Activated T-helper 1 cell treated with anti-CD3 and anti-CD28 coated beads, Interleukin-12 subunit alpha, Interleukin-12 subunit beta, Interleukin-2, Interleukin-4 antibody, amounts not matched to agents 30 ng/mL and 10 ng/mL and 1 ng/mL, durations not matched to agents 14 hours and 24 hours and 36 hours (primary cell): ENCODE measurements at regions not wholly inside any gene's neighbourhood (a gene's known extent, or its start where the extent isn't known, plus 50 kb on each side); places are given as distances from the start of the nearest gene placed in this dataset.

Experiments used
- DNase-seq: peaks from one replicate; pipeline ENCODE4 v3.0.0; 2021; ENCODE audit warnings: low spot score
- H3K27ac Mint-ChIP-seq: one replicate; pipeline ENCODE4 v1.8.0; 2021; ENCODE audit warnings: mild to moderate bottlenecking, mixed read lengths
- H3K27me3 Mint-ChIP-seq: one replicate; pipeline ENCODE4 v1.8.0; 2022; ENCODE audit warnings: mild to moderate bottlenecking, moderate library complexity, mixed read lengths; ENCODE audit not compliant: insufficient read depth
- H3K36me3 Mint-ChIP-seq: one replicate; pipeline ENCODE4 v1.8.0; 2021; ENCODE audit warnings: low read depth, mixed read lengths
- H3K4me1 Mint-ChIP-seq: one replicate; pipeline ENCODE4 v1.8.0; 2021; ENCODE audit warnings: low read depth, mixed read lengths
- H3K4me3 Mint-ChIP-seq: one replicate; pipeline ENCODE4 v1.8.0; 2021; ENCODE audit warnings: mild to moderate bottlenecking, moderate library complexity, mixed read lengths
- H3K9me3 Mint-ChIP-seq: one replicate; pipeline ENCODE4 v1.8.0; 2021; ENCODE audit warnings: mixed read lengths
- intact Hi-C: fragments of 100-400 bp; cut with micrococcal nuclease; formaldehyde crosslinking; loops from one replicate; pipeline ENCODE4 v1.15.1; 2024

DNA sequence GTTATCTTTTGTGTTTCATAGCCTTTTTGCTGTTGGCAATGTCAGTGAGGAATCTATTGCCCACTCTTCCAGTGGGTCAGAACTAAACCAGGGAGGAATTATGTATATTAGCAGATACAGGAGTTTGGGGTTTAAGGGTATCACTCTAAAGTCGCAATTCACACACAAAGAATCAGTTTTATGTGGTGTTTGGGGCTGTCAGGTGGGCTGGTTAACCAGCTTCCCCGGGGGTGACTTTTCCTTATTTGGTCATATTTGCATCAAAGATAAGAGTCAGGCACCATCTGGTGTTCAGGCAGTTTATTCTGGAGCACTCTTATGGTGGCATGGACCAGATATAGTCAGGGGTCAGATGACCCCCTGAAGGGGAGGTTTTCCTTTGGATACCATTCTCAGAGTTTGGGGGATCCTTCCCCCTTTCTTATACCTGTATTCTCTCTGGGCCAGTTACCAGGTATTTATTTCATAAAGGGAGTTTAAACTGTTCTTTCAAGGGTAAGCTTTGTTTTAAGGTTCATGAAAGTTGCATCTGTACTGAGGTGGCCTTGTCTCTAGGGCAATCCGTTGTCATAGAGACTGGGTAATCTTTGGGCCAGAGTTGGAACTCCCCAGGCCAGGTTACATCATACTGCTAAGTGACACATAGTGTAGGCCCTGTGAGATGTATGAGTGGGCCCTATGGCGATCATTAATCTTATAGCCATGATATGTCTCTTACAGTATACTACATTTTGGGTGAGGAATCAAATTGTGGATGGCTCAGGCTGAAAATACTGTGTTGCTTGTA is 148.2 kb downstream of the RWDD3 start:
- H3K4me1 Mint-ChIP-seq: no peaks in the 10 kb centered on the region
- intact Hi-C loops: no loop called here
- no peaks in the 10 kb centered on the region for H3K36me3 Mint-ChIP-seq
- H3K9me3 Mint-ChIP-seq: no peaks in the 10 kb centered on the region
- no peaks in the 10 kb centered on the region for H3K27me3 Mint-ChIP-seq
- H3K4me3 Mint-ChIP-seq: no peak overlapping the region
- H3K27ac Mint-ChIP-seq: no peak overlapping the region
- no peak for DNase-seq

DNA sequence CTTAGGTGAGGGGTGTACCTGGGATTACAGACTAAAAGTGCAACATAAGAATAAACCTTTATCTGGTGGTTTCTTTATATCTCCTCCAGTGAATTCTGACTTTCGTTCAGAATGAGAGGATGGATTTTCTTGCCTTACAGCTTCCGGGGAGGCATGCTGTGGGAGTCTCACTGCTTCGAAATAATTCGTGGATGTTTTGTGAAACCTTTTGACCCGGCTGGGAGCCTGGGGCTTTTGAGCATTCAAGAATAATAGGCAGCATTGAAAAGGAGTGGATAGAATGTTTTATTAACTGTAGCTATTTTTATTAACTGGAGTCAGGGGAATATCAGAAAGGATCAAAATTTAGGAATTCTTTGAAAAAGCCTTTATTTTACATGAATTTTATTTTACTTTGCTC is 149.1 kb downstream of the RWDD3 start:
- Mint-ChIP-seq H3K27ac (no peak overlapping the region), H3K4me1 (no peaks in the 10 kb centered on the region), H3K4me3 (no peak overlapping the region), H3K36me3 (no peaks in the 10 kb centered on the region), H3K27me3 (no peaks in the 10 kb centered on the region), H3K9me3 (no peaks in the 10 kb centered on the region)
- DNase-seq: no peak
- intact Hi-C loops: no loop called here

DNA sequence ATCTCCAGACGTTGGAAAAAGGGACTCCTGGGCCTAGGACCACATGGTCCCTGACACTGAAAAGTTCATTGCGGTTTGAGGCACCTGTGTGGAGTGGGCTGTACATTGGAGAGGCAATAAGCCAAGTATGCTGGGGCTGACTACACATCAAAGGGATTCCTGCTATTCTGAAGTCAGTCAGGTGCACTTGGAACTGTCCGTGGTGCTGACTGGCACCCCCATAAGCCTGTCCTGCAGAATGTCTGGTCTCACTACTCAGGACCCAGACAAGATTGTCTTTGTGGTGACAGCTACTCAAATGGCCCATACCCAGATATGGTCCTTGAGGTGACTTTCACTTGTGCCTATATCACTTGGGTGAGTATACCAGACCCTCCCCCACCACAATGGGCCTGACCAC is 150.6 kb downstream of the RWDD3 start:
- no peaks in the 10 kb centered on the region for H3K4me1 Mint-ChIP-seq
- no peaks in the 10 kb centered on the region for H3K36me3 Mint-ChIP-seq
- H3K27me3 Mint-ChIP-seq: no peaks in the 10 kb centered on the region
- H3K9me3 Mint-ChIP-seq: no peaks in the 10 kb centered on the region
- no peak overlapping the region for H3K4me3 Mint-ChIP-seq
- DNase-seq: no peak
- intact Hi-C loops: no loop called here
- no peak overlapping the region for H3K27ac Mint-ChIP-seq

DNA sequence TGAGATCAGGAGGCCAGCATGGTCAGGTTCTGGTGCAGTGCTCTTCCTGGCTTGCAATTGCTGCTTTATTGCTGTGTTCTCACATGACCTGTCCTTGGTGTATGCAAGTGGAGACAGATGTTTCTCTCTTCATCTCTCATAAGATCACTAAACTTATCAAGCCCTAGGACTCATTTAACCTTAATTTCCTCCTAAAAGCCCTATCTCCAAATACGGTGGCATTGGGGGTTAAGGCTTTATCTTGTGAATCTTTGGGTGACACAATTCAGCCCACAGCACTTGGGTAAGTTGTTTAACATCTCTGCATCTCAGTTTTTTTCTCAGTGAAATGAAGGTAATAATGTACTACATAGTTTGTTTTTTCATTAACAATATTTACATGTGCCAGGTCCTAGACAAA is 152.4 kb downstream of the RWDD3 start:
- no peaks in the 10 kb centered on the region for H3K9me3 Mint-ChIP-seq
- DNase-seq: no peak
- no peak overlapping the region for H3K4me3 Mint-ChIP-seq
- H3K36me3 Mint-ChIP-seq: no peaks in the 10 kb centered on the region
- H3K27ac Mint-ChIP-seq: no peak overlapping the region
- intact Hi-C loops: no loop called here
- no peaks in the 10 kb centered on the region for H3K4me1 Mint-ChIP-seq
- H3K27me3 Mint-ChIP-seq: no peaks in the 10 kb centered on the region

DNA sequence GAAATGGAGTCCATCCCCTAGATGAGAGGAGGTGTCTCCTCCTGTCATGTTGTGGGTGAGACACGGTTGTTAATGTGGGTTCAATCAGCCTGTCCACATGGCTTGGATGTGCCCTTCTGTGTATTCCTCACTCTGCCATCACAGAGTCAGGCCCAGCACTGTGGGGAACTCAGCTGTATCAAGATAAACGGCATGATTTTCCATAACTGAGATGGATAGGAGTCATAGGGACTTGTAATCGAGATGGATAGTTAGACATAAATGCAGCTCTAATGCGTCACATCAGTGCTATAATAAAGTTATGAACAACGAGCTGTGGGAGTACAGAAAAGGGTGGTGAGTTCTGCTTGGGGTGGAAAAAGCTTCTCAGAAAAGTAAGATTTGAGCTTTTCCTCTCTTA is 152.9 kb downstream of the RWDD3 start:
- no peaks in the 10 kb centered on the region for H3K4me1 Mint-ChIP-seq
- H3K27ac Mint-ChIP-seq: no peak overlapping the region
- no peak for DNase-seq
- H3K4me3 Mint-ChIP-seq: no peak overlapping the region
- intact Hi-C loops: no loop called here
- H3K36me3 Mint-ChIP-seq: no peaks in the 10 kb centered on the region
- no peaks in the 10 kb centered on the region for H3K27me3 Mint-ChIP-seq
- no peaks in the 10 kb centered on the region for H3K9me3 Mint-ChIP-seq

DNA sequence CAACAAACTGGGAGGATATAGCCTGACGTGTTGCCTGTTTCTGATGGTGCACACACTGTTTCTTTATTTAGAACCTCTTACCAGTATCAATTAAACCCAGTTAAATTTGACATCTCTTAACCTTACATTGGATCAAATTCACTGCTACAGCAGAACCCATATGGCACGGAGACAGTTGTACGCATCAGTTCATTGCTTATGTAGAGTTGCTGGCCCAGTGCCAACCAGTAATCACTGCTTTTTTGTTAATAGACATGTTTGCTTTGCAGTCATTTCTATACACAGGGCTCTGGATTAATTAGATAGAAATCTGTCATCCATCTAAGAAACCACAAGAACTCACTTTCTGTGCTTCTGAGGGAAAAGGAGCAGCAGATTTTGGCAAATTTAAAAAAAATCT is 154.0 kb downstream of the RWDD3 start:
- H3K4me1 Mint-ChIP-seq: no peaks in the 10 kb centered on the region
- H3K27ac Mint-ChIP-seq: no peak overlapping the region
- no peaks in the 10 kb centered on the region for H3K36me3 Mint-ChIP-seq
- no peaks in the 10 kb centered on the region for H3K27me3 Mint-ChIP-seq
- no peak overlapping the region for H3K4me3 Mint-ChIP-seq
- H3K9me3 Mint-ChIP-seq: no peaks in the 10 kb centered on the region
- intact Hi-C loops: no loop called here
- DNase-seq: no peak

DNA sequence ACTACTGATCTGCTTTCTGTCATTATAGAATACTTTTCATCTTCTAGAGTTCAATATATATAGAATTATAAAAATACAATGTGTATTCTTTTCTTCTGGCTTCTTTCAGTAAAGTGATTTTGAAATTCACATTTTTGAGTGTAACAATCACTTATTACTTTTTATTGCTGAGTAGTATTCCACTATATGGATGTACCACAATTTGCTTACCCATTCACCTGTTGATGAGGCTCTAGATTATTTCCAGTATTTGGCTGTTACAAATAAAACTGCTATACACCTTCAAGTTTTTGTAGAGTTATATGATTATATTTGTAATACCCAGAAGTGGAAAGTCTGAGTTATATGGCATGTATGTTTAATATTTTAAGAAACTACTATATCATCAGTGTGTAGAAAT is 159.4 kb downstream of the RWDD3 start:
- DNase-seq: no peak
- intact Hi-C loops: no loop called here
- Mint-ChIP-seq H3K4me1 (no peaks in the 10 kb centered on the region), H3K36me3 (no peaks in the 10 kb centered on the region), H3K9me3 (no peaks in the 10 kb centered on the region), H3K4me3 (no peak overlapping the region), H3K27me3 (peaks cover 2% of the 10 kb centered on the region), H3K27ac (no peak overlapping the region)

DNA sequence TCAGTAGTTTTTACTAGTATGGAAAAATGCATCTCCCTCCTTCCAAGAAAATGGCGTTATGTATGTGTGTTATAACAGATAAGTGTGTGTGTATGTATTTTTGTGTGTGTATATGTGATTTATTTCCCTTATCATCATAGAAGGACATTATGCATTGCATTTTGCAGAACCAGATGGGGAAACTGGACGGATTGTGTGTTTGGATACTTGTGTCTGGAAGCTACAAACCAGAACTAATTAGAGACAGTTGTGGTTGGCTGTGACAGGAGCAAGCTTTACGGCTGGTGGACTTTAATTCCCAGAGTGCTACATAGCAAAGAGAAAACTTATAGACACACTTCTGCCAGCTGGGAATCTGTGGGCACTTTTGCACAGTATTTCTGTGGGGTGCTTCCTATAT is 162.5 kb downstream of the RWDD3 start:
- Mint-ChIP-seq H3K27me3 (peaks cover 2% of the 10 kb centered on the region), H3K4me1 (no peaks in the 10 kb centered on the region), H3K36me3 (no peaks in the 10 kb centered on the region), H3K4me3 (no peak overlapping the region), H3K27ac (no peak overlapping the region), H3K9me3 (no peaks in the 10 kb centered on the region)
- intact Hi-C loops: no loop called here
- no peak for DNase-seq

DNA sequence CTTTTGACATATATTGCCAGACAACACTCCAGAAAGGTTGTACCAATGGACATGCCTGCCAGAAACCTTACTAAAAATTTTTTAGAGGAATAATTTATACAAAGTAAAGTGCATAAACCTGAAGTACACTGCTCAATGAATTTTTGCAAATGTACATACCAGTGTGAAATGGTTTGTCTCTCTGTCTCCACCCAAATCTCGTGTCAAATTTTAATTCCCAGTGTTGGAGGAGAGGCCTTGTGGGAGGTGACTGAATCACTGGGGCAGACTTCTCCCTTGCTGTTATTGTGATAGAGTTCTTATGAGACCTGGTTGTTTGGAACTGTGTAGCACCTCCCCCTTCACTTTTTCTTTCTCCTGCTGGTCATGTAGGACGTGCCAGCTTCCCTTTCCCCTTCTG is 168.8 kb downstream of the RWDD3 start:
- DNase-seq: no peak
- H3K27me3 Mint-ChIP-seq: no peaks in the 10 kb centered on the region
- H3K9me3 Mint-ChIP-seq: no peaks in the 10 kb centered on the region
- no peaks in the 10 kb centered on the region for H3K4me1 Mint-ChIP-seq
- intact Hi-C loops: no loop called here
- no peaks in the 10 kb centered on the region for H3K36me3 Mint-ChIP-seq
- no peak overlapping the region for H3K4me3 Mint-ChIP-seq
- no peak overlapping the region for H3K27ac Mint-ChIP-seq

DNA sequence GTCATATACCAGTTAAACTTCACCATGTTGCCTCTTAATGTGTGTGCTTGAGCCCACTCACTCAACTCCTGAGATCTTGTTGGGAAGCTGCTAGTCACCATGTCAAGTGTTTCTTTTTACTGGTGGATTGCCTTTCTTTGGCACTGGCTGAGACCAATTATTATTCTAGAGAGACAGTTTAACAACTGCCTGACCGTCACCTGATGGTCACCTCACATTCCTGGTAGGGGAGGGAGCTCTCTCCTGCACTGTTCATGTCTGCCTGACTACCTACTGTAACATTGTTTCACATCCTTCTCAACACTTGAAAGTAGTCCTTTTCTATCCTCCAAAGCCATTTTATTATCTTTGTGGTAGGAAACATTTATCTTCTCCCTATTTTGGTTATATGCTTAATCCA is 172.3 kb downstream of the RWDD3 start:
- Mint-ChIP-seq H3K27me3 (no peaks in the 10 kb centered on the region), H3K27ac (no peak overlapping the region), H3K9me3 (no peaks in the 10 kb centered on the region), H3K4me3 (no peak overlapping the region), H3K36me3 (no peaks in the 10 kb centered on the region), H3K4me1 (no peaks in the 10 kb centered on the region)
- no peak for DNase-seq
- intact Hi-C loops: no loop called here

DNA sequence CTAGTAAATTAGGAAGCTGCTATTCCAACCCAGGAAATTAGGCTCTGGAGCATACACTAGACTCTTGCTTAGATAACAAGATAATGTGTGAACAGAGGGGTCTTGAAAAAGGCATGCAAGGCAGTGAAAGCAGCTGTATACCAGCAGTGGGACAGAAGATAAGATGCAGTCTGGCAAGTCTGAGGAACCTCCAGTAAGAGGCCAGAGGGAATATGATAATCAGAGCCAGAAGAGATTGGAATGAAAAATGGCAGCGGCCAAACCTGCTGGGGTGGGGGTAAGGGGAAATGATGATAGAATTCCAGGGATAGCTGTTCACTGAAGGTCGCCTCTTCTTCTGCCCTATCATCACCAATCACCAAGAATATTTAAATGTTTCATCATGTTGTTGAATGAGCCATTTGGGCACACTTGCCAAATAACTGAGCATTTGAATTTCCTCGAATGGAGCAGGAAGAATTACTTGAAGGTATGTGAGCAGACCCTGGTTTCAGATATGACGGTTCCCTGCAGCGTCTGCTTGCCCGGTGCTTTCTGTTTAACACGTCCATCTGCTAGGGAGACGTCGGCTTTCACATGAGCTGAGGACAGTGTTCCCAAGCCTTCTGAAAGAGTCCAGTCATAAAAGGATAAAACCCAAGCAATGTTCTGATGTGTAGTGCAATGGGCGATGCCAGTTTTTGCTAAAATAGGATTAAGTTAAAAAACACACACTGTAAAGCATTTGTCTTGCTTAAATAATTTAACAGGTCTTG is 173.3 kb downstream of the RWDD3 start:
- no peak for DNase-seq
- Mint-ChIP-seq H3K36me3 (no peaks in the 10 kb centered on the region), H3K27ac (no peak overlapping the region), H3K9me3 (no peaks in the 10 kb centered on the region), H3K4me3 (no peak overlapping the region), H3K4me1 (no peaks in the 10 kb centered on the region), H3K27me3 (no peaks in the 10 kb centered on the region)
- intact Hi-C loops: no loop called here

DNA sequence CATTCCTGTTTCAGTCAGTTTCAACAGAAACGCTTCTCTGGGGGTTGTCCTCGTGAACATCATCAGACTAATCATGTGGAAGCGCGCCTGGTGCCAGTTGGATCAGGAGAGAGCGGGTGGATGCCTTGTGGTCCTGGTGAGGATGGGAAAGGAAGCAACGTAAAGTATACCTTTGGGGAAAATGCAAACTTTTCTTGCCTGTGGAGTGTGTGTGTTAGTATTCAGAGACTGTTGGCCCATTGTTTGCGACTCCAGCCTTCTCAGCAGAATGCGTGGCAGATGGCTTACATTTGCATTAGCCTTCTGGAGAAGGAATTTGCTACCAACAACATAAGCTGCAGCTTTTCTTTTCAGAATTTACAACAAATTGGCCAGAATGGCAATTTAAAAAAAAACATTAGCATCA is 173.9 kb downstream of the RWDD3 start:
- Mint-ChIP-seq H3K9me3 (no peaks in the 10 kb centered on the region), H3K27me3 (no peaks in the 10 kb centered on the region)

DNA sequence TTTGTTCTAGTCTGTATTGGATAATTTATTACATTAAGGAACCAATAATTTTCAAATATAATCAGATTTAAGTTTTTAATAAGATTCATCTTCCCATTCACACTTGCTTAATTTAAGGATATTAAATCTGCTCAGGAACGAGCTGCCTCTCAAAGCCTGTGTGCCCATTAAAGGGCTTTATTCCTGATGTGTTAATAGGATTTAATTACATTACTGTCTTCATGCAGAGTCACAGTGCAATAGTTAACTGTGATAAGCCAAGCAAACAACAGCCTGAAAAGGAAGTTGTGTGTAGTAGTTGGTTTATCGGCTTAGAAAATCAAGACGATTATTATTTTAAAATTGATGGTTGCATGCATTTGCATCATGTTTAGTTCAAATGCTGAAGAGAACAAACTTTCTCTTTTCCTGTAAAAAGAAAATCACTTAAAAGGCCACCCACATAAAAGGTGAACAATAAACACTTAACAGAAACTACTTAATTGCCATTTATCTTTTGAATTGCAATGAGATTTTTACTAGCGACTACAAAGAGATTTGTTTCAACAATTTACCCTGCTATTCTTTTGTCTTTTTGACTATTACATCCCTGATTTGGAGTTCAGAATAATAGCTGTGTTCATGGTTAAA is 174.6 kb downstream of the RWDD3 start:
- no peaks in the 10 kb centered on the region for H3K27me3 Mint-ChIP-seq
- H3K4me1 Mint-ChIP-seq: no peaks in the 10 kb centered on the region
- H3K36me3 Mint-ChIP-seq: no peaks in the 10 kb centered on the region
- DNase-seq: no peak
- H3K4me3 Mint-ChIP-seq: no peak overlapping the region
- no peaks in the 10 kb centered on the region for H3K9me3 Mint-ChIP-seq
- intact Hi-C loops: no loop called here
- H3K27ac Mint-ChIP-seq: no peak overlapping the region

More for the DNA sequence above, 173.9 kb downstream of the RWDD3 start:
- H3K4me1 Mint-ChIP-seq: no peaks in the 10 kb centered on the region
- intact Hi-C loops: no loop called here
- H3K4me3 Mint-ChIP-seq: no peak overlapping the region
- H3K36me3 Mint-ChIP-seq: no peaks in the 10 kb centered on the region
- H3K27ac Mint-ChIP-seq: no peak overlapping the region
- DNase-seq: no peak
